ENCODE measurements at regions not wholly inside any gene's neighbourhood (a gene's known extent, or its start where the extent isn't known, plus 50 kb on each side); places are given as distances from the start of the nearest gene placed in this dataset.
A peak's percentile ranks its signal among the peaks of the same experiment; 100 is the strongest.

DNA sequence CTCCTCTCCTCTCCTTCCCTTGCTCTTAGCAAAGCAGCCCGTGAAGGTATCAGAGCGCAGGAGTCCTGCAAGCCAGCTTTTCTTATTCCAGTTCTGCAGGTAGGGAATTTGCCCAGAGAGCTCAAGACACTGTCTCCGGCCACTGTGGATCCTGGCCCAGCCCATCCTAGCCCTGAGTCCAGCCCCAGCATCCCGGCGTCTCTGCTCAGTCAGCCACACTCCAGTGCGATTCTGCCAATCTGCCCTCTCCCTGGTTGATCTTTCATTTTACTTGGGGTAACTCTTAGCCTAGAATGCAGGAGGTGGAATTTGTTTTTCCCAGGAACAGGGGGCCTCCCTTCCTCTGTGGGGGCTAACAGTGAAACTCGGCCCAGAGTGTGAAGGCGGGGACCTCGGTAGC, 176.9 kb upstream of the GSE1 start:
- Histone ChIP-seq H3K79me2 (ENCODE audit: control insufficient read depth, insufficient read depth, low read length, poor library complexity) (no peaks in the 10 kb centered on the region), H3K18ac (ENCODE audit: low read length) (no peak overlapping the region), H3K9ac (ENCODE audit: low read length) (no peak overlapping the region), H2AFZ (ENCODE audit: insufficient read depth, low read length, poor library complexity) (no peak overlapping the region), H4K12ac (ENCODE audit: low read depth, low read length) (no peak overlapping the region), H2BK5ac (ENCODE audit: low read depth, low read length, poor library complexity) (no peak overlapping the region), H3K4me2 (ENCODE audit: low read length) (no peak overlapping the region), H3K9me3 (ENCODE audit: insufficient read depth, low read depth, low read length) (no peaks in the 10 kb centered on the region), H3K27me3 (ENCODE audit: insufficient read depth, low read length) (no peaks in the 10 kb centered on the region), H3K4ac (ENCODE audit: low read depth, low read length) (no peak overlapping the region), H2BK120ac (ENCODE audit: insufficient read depth, low read length, poor library complexity) (no peak overlapping the region), H3K27ac (ENCODE audit: low read depth, low read length) (no peak overlapping the region), H3K4me1 (ENCODE audit: control insufficient read depth in 1 of 2, insufficient read depth in 2 of 2, low read length in 2 of 2) (peaks cover 9 to 10% of the 10 kb centered on the region in 2 experiments), H3K79me1 (ENCODE audit: low read length) (peaks cover 2% of the 10 kb centered on the region), H3K36me3 (ENCODE audit: control insufficient read depth in 1 of 2, insufficient read depth in 2 of 2, low read length in 2 of 2) (no peaks in the 10 kb centered on the region), H4K91ac (ENCODE audit: low read depth, low read length) (no peak overlapping the region), H2AK5ac (ENCODE audit: low read length) (no peak overlapping the region), H3K14ac (ENCODE audit: low read length) (no peak overlapping the region), H2BK12ac (ENCODE audit: low read length) (no peak overlapping the region), H3K4me3 (ENCODE audit: low read depth, low read length) (no peak overlapping the region), H4K8ac (ENCODE audit: low read depth, low read length) (no peak overlapping the region), H3K23ac (ENCODE audit: low read length) (no peak overlapping the region)
- no peak for DNase-seq
- no CpG with 5 or more reads among the region's 9 CpGs for WGBS (ENCODE audit: extremely low coverage, insufficient coverage, insufficient read length)

DNA sequence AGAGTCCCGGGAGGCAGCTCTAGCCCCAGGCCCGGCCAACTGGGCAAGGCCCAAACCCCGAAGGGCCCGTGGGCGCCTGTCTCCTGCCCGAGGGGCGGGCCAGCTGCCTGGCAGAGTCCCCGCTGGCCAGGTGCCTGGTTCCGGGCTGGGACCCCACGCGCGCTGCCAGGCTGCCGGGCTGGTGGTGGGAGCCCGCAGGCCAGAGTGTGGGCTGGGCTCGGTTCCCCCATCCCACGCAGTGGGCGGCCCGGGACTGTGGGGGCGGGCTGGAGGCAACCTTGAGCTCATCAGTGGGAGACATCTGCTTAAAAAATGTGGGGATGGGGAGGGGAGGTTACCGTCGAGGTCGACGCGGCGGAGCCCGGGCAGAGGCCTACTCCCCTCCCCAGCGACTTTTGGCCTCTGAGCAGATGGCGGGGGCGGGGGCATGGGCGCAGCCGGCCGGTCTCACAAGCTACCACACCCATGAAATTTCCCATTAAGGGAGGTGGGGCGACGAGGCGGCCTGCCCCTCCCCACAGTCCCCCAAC, 176.4 kb upstream of the GSE1 start:
- Histone ChIP-seq H3K4me1 (ENCODE audit: control insufficient read depth in 1 of 2, insufficient read depth in 2 of 2, low read length in 2 of 2) (peaks cover 9 to 10% of the 10 kb centered on the region in 2 experiments), H3K9me3 (ENCODE audit: insufficient read depth, low read depth, low read length) (no peaks in the 10 kb centered on the region), H3K14ac (ENCODE audit: low read length) (no peak overlapping the region), H3K27ac (ENCODE audit: low read depth, low read length) (no peak overlapping the region), H4K12ac (ENCODE audit: low read depth, low read length) (no peak overlapping the region), H4K91ac (ENCODE audit: low read depth, low read length) (peak overlapping the region; percentile 39), H3K4ac (ENCODE audit: low read depth, low read length) (no peak overlapping the region), H3K18ac (ENCODE audit: low read length) (no peak overlapping the region), H3K9ac (ENCODE audit: low read length) (no peak overlapping the region), H2BK5ac (ENCODE audit: low read depth, low read length, poor library complexity) (no peak overlapping the region), H3K36me3 (ENCODE audit: control insufficient read depth in 1 of 2, insufficient read depth in 2 of 2, low read length in 2 of 2) (no peaks in the 10 kb centered on the region), H2BK12ac (ENCODE audit: low read length) (no peak overlapping the region), H4K8ac (ENCODE audit: low read depth, low read length) (no peak overlapping the region), H3K4me2 (ENCODE audit: low read length) (no peak overlapping the region), H2AK5ac (ENCODE audit: low read length) (no peak overlapping the region), H3K79me1 (ENCODE audit: low read length) (peaks cover 2% of the 10 kb centered on the region), H2AFZ (ENCODE audit: insufficient read depth, low read length, poor library complexity) (no peak overlapping the region), H2BK120ac (ENCODE audit: insufficient read depth, low read length, poor library complexity) (peak overlapping the region; percentile 23), H3K79me2 (ENCODE audit: control insufficient read depth, insufficient read depth, low read length, poor library complexity) (no peaks in the 10 kb centered on the region), H3K23ac (ENCODE audit: low read length) (no peak overlapping the region), H3K27me3 (ENCODE audit: insufficient read depth, low read length) (no peaks in the 10 kb centered on the region), H3K4me3 (ENCODE audit: low read depth, low read length) (no peak overlapping the region)
- no peak for DNase-seq
- WGBS (ENCODE audit: extremely low coverage, insufficient coverage, insufficient read length), result no CpG with 5 or more reads among the region's 35 CpGs

DNA sequence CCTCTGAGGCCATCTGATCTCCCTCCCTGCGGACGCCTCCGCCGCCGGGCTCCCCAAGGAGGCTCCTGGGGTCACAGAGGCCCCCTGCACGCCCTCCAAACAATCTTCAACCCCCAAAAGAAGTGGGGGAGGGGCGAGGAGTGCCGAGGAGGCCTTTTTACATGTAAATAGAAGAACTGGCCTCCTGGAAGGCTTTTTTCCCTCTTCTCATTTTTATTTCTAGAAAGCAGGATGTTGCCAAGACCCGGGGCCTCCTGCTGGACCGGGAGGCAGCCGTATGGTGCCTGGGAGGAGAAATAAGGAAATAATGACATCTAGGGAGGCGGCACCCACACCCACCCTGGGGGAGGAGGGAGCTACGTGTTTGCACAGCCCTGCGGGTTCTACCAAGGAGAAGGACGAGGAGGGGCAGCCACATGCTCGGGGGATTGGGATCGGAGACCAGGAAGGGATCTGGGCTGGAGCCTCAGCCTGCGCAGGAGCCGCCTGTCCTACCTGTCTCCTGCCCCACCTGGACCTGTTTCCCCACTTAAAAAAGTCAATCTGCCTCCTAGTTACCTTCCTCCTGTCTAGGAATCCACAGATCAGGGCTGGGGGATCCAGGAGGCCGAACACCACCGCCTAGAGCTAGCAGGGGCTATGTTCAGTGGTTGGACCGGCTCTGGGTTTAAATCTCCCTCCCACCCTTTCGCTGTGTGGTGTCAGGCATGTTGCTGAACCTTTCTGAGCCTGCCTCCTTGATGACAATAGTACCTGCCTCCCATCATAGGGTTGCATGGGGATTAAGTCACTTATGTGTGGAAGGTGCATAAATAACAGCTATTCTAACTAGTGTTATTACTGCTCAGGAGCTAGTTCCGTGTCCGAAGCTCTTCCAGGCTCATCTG, 175.7 kb upstream of the GSE1 start:
- no peaks in the 10 kb centered on the region for H3K36me3 ChIP-seq (ENCODE audit: control insufficient read depth in 1 of 2, insufficient read depth in 2 of 2, low read length in 2 of 2)
- no peak overlapping the region for H2AK5ac ChIP-seq (ENCODE audit: low read length)
- H3K27ac ChIP-seq (ENCODE audit: low read depth, low read length), result no peak overlapping the region
- H4K91ac ChIP-seq (ENCODE audit: low read depth, low read length), result peak overlapping the region; percentile 39
- peak overlapping the region; percentile 30 for H3K4me2 ChIP-seq (ENCODE audit: low read length)
- no peak overlapping the region for H2BK12ac ChIP-seq (ENCODE audit: low read length)
- H3K9me3 ChIP-seq (ENCODE audit: insufficient read depth, low read depth, low read length), result no peaks in the 10 kb centered on the region
- peaks cover 9 to 10% of the 10 kb centered on the region in 2 experiments for H3K4me1 ChIP-seq (ENCODE audit: control insufficient read depth in 1 of 2, insufficient read depth in 2 of 2, low read length in 2 of 2)
- H3K79me2 ChIP-seq (ENCODE audit: control insufficient read depth, insufficient read depth, low read length, poor library complexity), result no peaks in the 10 kb centered on the region
- no peak overlapping the region for H3K9ac ChIP-seq (ENCODE audit: low read length)
- peaks cover 2% of the 10 kb centered on the region for H3K79me1 ChIP-seq (ENCODE audit: low read length)
- no peak overlapping the region for H3K23ac ChIP-seq (ENCODE audit: low read length)
- H3K18ac ChIP-seq (ENCODE audit: low read length), result no peak overlapping the region
- H3K4ac ChIP-seq (ENCODE audit: low read depth, low read length), result no peak overlapping the region
- peak in 1 of 2 donors; percentile 24 for DNase-seq
- no peaks in the 10 kb centered on the region for H3K27me3 ChIP-seq (ENCODE audit: insufficient read depth, low read length)
- no peak overlapping the region for H3K4me3 ChIP-seq (ENCODE audit: low read depth, low read length)
- H2AFZ ChIP-seq (ENCODE audit: insufficient read depth, low read length, poor library complexity), result no peak overlapping the region
- H2BK5ac ChIP-seq (ENCODE audit: low read depth, low read length, poor library complexity), result no peak overlapping the region
- no peak overlapping the region for H4K12ac ChIP-seq (ENCODE audit: low read depth, low read length)
- no peak overlapping the region for H4K8ac ChIP-seq (ENCODE audit: low read depth, low read length)
- peak overlapping the region; percentile 23 for H2BK120ac ChIP-seq (ENCODE audit: insufficient read depth, low read length, poor library complexity)
- H3K14ac ChIP-seq (ENCODE audit: low read length), result no peak overlapping the region
- no CpG with 5 or more reads among the region's 25 CpGs for WGBS (ENCODE audit: extremely low coverage, insufficient coverage, insufficient read length)

DNA sequence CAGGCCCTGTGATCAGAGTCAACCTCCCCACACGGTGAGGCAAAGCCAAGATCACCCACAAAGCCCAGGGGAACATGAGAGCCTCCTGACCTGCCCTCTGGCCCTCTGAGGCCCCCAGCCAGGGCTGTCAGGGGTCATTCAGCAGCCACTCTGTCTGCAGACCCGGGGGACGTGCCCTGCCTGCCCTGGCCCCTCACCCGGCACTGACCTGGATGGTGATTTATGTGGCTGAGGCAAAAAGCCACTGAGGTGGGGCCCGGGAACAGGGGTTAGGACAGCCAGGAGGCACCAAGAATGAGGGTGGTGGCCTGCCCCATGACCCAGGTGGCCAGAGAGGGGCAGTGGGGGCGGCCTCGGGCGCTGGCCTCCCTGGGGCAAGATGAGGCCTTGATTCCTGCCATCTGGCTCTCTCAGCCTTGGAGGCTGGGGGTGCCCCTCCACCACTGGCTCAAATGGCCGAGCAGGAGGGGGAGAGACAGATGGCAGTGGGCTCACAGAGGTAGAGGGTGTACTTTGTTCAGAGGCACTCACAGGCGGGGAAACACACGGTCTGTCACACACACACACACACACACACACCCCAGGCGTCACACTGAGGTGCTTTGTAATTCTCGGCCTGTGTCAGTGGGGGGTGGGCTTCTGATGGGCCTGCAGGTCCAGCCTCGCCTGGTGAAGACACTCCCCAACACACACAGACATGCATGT, 174.0 kb upstream of the GSE1 start:
- Histone ChIP-seq H3K27me3 (ENCODE audit: insufficient read depth, low read length) (no peaks in the 10 kb centered on the region), H2AK5ac (ENCODE audit: low read length) (peak overlapping the region; percentile 28), H3K4me1 (ENCODE audit: control insufficient read depth in 1 of 2, insufficient read depth in 2 of 2, low read length in 2 of 2) (peaks cover 9 to 10% of the 10 kb centered on the region in 2 experiments), H2BK120ac (ENCODE audit: insufficient read depth, low read length, poor library complexity) (no peak overlapping the region), H3K36me3 (ENCODE audit: control insufficient read depth in 1 of 2, insufficient read depth in 2 of 2, low read length in 2 of 2) (no peaks in the 10 kb centered on the region), H3K9me3 (ENCODE audit: insufficient read depth, low read depth, low read length) (no peaks in the 10 kb centered on the region), H2AFZ (ENCODE audit: insufficient read depth, low read length, poor library complexity) (no peak overlapping the region), H3K23ac (ENCODE audit: low read length) (no peak overlapping the region), H3K4me2 (ENCODE audit: low read length) (no peak overlapping the region), H4K91ac (ENCODE audit: low read depth, low read length) (no peak overlapping the region), H3K14ac (ENCODE audit: low read length) (no peak overlapping the region), H2BK12ac (ENCODE audit: low read length) (no peak overlapping the region), H3K18ac (ENCODE audit: low read length) (no peak overlapping the region), H2BK5ac (ENCODE audit: low read depth, low read length, poor library complexity) (no peak overlapping the region), H4K12ac (ENCODE audit: low read depth, low read length) (no peak overlapping the region), H3K4me3 (ENCODE audit: low read depth, low read length) (no peak overlapping the region), H3K9ac (ENCODE audit: low read length) (no peak overlapping the region), H3K79me2 (ENCODE audit: control insufficient read depth, insufficient read depth, low read length, poor library complexity) (no peaks in the 10 kb centered on the region), H3K4ac (ENCODE audit: low read depth, low read length) (no peak overlapping the region), H3K27ac (ENCODE audit: low read depth, low read length) (no peak overlapping the region), H3K79me1 (ENCODE audit: low read length) (peaks cover 2% of the 10 kb centered on the region), H4K8ac (ENCODE audit: low read depth, low read length) (no peak overlapping the region)
- DNase-seq, result no peak
- WGBS (ENCODE audit: extremely low coverage, insufficient coverage, insufficient read length), result no CpG with 5 or more reads among the region's 14 CpGs

Data from trophoblast cell (in vitro differentiated cells and primary cell).